NCI-H524 treated with DMSO at 0.1 percent for 48 hours (cell line): ENCODE measurements at regions not wholly inside any gene's neighbourhood (a gene's known extent, or its start where the extent isn't known, plus 50 kb on each side); places are given as distances from the start of the nearest gene placed in this dataset.
"Not testable (repeated sequence)": the region's sequence is repeated elsewhere in the genome, so short reads cannot be mapped to it uniquely, and the experiment has no call there.

Experiments
- DNase-seq: peaks from one replicate; lab custom pipeline; 2025; lab: John Stamatoyannopoulos, UW

DNA sequence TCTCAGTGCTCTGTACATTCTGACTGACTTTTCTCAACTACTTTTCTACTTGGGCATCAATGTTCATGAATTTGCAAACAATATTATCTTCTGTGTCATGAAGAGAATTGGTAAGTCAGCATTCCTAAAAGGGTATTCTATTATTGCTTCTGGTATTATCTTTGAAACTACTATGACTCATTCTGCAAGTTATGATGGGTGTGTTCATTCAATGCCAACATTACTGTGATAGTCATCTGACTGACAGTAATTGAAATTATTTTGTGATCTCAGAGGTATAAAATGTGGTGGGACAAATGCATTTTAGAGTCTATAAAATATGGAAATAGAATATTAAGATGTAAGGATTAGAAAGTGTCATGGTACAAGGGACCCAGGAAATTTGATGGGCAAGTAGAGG, 736.0 kb upstream of the CELF4 start:
- DNase-seq: no peak

DNA sequence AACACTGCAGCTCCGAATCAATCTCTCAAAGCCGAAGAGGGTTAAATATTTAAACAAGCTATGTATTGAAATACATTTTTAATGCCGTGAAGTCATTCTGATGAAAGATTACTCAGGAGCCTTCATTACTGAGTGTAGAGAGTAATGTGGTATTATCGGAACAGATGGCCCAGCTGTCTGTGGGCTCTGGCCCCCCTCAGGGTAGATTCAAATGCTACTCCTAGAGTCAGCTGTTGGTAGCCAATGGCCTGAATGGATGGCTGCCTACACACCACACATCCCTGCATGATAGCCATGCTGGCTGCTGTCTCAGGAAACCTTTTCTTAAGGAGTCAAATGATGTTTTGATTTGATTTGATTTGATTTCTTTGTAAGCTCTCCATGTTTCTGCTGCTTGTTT, 732.3 kb upstream of the CELF4 start:
- DNase-seq: peak; percentile 68

DNA sequence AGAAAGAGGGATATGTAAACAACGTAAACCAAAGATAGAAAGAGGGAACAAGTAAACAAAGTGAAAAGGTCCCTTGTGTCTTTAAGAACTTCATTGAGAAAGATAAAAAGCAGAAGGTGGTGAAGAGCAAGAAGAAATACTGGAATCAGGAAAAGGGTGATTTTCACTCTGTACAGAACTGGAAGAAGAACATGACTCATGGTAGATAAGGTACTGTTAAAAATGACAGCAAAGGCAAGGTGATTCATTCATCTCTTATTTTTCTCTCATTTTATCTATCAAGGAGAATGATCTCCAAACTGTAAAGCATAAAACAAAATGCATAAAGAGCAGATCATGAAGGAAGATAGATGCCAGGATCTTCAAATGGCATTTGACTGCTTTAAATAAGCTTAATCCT, 724.6 kb upstream of the CELF4 start:
- DNase-seq: no peak

DNA sequence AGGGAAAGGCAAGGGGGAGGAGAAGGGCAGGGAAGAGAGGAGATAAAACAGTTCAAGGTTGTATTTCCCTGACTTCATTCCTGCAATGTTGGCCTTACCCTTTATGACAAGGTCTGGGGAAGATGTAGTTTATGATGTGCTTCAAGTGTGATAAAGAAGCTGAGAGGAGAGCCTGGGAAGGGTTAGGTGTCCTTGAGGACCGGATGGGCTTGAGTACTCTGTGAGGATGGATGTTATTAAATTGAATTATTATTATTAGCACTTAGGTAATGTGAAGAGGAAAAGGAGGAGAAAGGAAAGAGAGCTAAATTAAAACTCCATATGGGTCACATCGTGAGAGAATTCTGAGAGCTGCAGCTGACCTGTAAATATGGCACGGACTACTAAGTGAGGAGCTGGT, 719.4 kb upstream of the CELF4 start:
- peak; percentile 12 for DNase-seq

DNA sequence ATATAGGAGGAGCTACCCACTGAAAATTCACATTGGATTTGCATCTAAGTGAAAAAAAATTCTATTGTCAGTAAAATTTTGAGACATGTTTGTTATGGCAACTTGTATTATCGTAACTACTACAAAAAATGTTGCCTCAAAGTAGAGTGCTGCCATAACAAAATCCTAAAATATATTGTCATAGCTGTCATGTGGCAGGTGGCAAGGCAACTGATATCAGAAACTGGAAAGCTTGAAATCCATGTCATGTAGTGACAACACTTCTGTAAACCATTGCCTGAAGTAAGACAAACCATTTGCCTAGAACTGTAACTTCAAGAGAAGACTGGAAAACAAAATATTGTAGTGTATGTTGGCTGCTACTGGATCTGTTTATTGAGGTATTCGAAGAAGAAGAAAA, 697.5 kb upstream of the CELF4 start:
- no peak for DNase-seq

DNA sequence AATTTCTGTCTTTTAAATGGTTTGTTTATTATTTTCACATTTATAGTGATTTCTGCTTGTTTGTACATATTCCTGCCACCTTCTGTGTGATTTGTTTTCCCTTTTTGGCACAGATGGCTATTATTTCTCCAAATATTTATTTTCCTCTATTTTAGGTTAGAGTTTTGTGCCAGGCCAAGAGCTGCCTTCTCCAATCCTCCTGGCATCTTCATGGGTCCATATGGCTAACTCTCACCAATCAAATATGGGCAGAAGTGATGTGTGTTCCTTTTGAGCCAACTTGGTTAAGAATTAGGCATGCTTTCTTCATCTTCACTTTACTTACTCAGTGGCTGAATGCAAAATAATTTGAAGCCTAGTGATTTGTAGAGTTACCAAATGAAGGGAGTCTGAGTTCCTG, 697.1 kb upstream of the CELF4 start:
- DNase-seq: no peak

DNA sequence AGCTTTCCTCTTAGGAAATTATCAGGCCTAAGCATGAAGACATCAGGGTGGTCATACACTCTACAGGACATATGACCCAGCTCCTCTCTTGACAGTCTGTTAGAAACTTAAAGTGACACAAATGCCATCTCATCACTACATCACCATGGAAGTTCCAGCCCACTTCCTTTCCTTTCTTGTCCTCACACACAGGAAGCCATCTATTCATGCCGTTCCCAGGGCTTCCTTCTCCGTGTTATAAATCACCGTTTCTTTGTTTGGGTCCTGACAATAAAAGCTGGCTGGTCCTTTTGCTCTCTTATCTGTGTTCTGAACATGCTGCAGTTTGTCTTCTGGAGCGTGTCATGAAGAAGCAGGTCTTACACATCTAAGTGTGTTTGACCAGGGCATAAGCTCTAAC, 692.1 kb upstream of the CELF4 start:
- no peak for DNase-seq

DNA sequence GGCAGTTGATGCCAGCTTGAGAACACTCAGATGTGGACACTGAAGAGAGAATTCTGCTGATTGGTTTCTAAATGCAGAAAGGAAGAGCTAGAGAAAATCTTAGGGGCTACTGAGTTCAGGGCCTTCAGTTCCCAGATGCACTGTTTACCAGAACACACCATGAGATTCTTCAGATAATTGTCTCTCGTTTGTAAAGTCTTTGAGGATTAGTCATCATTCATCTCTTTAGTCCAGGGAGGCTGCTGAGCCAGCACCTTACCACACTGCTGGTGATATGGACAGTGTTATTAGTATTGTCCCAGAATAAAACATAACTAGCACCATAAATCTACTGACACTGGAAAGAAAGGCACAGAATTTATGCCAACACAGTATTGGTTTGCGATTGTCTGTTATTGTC, 690.8 kb upstream of the CELF4 start:
- DNase-seq: no peak

DNA sequence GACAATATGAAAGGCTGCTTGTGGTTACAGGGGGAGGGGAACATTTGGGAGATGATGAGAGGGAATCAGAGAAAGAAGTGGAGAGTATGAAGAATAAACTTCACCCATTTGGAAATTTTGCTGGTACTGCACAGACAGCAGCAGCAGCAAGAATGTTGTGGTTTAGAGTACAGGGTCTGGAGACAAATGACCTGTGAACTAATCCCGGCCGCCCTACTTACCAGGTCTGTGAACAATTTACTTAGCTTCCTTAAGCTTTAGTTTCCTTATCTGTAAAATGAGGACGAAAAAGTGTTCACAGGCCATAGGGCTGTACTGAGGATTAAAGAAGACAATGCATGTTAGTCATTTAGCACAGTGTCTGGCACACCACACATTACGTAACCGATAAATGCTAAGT, 685.4 kb upstream of the CELF4 start:
- no peak for DNase-seq

DNA sequence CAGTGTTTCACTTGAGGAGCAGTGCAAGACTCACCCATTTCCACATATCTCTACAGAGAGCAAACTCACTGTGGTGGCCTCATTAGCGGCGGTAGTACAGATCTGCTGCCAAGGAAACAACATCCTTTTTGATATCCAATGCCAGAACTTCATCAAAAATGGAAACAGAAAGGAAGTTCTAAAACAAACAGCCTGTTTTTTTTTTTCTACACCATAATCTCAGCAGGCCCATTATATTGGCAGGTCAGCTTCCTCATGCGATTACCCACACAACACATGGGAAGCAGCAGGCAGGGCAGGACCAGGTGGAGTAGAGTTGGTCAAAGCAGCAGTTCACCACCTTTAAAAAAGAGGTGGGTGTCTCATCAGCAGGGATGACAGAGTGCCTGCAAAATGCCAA, 678.9 kb upstream of the CELF4 start:
- DNase-seq: no peak

DNA sequence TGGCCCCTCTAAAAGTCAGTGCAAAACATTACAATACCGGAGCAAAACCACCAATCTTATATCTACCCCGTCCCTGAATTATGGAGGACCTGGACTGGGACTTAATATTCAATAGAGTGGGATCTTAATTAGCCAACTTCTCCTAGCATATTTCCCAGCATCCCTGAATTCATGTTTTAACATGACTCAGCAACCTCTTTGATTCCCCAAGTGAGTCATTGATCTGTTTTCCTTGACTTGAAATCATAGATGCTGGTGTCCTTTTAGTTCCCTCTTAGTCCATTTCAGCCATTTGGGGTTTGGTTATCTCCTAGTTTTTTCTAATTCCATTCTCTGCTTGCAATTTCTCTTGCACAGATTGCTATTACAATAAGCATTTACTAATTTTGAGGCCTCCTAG, 677.7 kb upstream of the CELF4 start:
- DNase-seq: no peak

DNA sequence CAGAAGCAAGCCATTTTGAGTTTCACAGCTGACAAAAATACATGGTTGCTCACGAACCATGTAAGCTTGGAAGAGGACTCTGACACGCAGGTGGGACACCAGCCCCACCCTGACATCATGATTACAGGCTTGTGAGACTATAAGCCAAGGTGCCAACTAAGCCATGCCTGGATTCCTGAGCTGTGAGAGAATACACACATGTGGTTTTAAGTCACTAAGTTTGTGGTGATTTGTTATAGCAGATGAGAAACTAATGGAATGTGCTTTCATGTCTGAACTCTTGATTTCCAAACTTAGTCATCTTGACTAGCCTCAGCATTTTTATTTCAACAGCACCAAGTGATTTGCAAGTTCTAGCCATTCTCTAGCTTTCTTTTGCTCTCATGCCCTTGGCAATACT, 676.1 kb upstream of the CELF4 start:
- DNase-seq: no peak

DNA sequence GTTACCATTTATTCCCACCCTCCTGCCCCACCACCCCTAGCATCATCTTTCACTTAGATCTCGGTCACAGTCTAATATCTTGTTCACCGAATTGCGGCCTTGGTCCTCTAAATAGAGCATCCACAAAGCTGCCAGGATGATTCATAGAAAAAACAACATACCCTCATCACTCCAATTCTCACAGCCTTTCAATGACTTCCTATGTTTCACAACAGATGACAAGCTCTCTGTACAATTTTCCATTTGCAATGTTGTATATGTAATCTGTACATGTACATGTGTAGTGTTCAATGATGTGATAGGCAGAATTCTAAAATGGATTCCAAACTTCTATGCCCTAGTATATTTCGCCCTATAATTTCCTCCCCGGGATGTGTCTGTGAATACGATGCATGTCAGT, 675.6 kb upstream of the CELF4 start:
- no peak for DNase-seq

DNA sequence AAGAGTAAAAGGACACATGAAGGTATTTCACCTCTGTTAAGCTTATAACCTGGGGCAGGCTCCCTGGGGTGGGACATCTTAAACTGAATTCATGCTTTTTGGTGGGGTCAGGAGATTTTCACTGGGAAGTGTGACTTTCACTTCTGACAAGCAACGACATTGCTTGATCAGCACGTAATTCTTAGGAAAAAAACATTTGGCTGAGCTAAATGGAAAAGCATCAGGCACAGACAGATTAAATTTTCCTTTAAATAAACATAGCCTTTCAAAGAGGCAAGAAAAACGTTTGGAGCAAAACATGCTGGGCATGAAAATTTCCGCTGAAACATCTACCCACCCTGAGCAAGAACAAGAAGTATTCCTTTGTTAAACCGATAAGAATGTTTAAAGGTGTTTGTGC, 674.0 kb upstream of the CELF4 start:
- DNase-seq: no peak

DNA sequence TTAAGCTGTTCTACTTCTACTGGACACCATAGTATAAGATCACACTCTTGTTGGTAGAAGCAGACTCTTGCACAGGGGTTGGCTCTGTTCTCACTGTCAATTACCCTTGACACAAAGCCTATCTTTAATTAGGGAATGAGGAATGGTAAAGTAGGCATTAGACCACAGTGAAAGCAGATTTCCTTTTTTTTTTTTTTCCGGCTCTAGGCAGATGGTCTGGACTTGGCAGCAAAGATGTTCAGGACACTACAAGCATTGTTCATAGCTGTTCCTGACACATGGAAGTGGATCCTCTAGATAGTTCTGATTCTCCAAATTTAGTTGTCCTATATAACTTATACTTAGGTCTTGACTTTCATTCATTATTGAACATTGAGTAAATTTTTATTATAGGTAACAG, 672.2 kb upstream of the CELF4 start:
- DNase-seq: no peak

DNA sequence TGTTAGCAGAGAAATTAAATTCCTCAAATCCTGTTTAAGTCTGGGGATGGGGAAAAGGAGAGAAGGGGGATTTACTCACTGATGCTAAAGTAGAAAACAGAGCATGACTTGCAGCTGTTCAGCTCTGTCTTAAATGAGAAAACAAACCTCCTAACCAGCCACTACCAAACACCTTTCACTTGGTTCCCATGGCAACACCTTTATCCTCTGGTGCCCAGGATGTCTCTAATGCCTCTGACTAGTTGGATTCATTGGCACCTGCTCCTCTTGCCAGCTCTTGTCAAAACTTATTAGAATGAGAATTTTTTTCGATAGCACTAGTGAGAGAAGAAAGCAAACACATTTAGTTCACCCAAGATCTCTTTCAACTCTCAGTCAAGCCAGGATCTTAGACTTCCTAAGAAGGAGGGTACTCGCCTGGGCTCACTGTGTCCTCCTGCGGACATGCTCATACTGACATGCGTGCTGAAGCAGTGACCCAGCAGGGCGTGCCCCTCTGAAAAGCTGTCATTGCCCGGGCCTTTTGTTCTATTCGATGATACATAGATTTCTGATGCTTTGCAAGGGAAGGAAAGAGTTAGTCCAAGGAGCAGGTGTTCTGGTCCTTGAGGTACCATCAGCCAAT, 656.0 kb upstream of the CELF4 start:
- DNase-seq: peak; percentile 94

DNA sequence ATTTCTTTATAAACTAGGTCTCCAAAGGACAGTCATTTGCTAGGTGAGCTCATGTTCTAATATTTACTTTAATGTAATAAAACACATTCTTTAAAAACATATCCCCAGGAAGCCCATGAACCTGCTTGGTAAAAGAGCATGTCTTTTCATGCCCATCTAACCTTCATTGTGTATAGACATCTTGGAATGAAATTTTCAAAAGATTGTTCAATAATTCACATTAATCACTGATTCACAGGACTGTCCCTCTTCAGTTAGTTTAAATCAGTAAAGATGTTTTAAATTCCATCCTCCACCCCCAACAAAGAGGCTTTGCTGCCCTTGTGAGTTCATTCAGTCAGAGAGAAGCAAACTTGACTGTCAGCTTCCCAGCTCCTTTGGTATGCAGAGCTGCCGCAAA, 633.4 kb upstream of the CELF4 start:
- no peak for DNase-seq

DNA sequence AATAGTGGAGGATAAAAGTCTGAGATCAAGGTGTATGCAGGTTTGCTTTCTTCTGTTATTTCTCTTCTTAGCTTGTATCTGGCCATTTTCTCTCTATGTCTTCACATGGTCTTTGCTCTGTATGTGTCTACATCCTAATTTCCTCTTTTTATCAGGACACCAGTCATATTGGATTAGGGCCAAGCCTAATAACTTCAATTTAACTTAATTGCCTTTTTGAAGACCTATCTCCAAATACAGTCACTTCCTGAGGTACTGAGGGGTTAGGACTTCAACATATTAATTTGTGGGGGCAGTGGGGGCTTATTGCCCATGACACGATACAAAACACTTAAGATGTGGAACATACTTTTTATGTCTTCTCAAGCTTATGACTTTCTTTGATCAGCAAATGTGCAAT, 632.9 kb upstream of the CELF4 start:
- DNase-seq: no peak

DNA sequence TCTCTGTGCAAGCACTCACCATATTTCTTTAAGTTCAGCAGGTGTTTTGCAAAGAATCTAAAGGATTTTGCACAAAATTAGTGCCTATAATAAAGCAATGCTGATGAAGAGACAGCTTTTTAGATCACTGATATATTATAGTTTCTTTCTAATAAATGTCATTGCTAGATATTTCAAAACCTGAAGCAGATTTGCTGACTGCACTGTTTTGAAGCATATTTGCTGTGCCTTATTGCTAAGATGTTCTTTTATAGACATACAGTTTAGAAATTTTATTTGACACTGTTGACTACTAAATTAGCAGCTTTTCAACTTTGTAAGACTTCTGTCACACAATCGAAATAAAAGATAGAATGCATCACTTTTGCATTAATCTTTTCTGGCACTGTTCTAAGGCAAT, 620.9 kb upstream of the CELF4 start:
- DNase-seq: no peak

DNA sequence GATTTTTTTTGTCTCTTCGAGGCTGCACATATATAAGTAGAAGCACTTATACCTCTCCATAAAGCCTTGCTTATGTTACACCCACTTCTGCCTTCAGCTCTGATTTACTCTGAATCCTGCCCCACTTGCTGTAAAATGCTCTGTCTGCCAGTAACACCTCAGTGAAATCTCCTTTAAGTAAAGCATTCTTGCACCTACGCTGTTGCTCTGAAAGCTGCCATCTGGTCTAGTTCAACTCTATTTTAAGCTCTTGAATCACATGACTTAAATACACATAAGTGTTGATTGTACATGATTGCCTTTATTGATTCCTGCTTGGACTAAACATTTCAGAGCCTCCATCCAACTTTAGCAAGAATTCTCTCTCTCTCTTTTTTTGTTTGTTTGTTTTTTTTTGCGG, 609.0 kb upstream of the CELF4 start:
- DNase-seq: peak; percentile 97

DNA sequence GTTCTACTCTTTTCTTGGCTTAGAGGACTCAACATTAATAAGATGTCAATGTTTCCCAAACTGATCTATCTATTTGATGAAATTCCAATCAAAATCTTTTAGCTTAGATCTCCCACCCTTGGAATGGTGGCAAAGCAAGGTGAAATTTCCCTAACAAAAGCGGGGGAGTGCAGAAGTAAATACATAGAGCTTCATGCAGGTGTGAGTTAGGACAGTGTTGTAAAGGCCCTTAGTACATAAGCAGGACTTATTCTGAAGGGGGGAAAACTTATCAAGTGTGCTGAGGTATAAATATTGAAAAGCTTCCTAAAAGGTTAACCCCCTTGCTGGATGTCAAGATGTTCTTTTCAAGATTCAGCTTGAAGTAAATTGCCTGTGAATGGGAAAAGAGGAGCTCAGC, 608.6 kb upstream of the CELF4 start:
- no peak for DNase-seq

DNA sequence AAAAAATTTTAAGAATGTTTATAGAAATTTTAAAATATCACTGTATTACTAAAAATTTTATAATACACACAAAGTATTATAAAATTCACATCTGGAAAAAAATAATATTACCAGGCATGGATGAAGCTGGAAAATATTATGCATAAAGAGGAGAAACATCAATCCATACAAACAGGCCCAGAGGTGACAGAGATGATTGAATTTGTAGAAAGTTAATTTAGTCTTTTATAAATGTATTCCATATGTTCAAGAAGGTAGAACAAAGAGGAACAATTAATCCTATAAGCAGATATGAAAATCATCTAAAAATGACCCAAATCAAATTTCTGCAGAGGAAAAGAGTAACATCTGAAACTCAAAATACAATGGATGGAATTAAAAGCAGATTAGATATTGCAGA, 605.2 kb upstream of the CELF4 start:
- DNase-seq: no peak

DNA sequence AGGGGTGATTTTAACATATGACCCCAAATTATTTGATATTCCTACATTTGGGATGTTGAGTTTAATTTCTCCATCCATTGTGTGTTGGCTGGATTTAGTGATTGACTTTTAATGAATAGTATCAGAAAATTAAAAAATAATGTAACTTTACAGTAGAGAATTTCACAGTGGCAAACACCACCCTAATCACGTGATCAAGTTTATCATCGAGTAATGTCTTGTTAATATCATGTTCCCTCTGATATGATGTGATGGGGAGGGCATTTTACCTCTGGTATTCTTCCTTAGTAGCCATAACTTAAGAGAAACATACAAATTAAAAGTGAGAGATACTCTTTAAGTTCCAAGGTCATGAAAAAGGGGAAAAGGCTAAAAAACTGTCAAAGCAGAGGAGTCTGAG, 602.0 kb upstream of the CELF4 start:
- DNase-seq: no peak

DNA sequence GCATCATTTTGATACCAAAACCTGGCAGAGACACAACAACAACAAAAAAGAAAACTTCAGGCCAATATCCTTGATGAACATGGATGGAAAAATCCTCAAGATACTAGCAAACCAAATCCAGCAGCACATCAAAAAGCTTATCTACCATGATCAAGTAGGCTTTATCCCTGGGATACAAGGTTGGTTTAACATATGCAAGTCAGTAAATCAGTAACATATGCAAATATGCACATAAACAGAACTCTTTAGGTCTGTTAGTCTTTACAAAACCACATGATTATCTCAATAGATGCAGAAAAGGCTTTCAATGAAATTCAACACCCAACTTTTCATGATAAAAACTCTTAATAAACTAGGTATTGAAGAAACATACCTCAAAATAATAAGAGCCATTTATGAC, 587.5 kb upstream of the CELF4 start:
- not testable (repeated sequence) for DNase-seq

DNA sequence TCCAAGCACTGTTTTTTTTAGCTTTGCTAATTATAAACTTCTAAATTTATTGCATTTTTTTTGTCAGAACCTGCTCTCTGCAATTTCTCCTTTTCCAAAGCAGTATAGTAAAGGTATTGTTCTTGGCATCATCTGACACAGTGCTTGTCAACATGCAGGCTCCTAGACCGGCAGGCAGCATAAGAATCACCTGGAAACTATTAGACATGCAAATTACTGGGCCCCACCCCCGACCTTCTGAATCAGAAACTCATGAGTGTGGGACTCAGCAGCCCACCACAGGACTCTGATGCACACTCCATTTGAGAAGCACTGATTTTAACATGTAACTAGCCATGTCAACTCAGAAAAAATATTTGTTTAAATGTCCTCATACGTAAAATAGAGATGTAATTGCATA, 551.1 kb upstream of the CELF4 start:
- no peak for DNase-seq
